ENCODE measurements at regions not wholly inside any gene's neighbourhood (a gene's known extent, or its start where the extent isn't known, plus 50 kb on each side); places are given as distances from the start of the nearest gene placed in this dataset.

- no peak for DNase-seq (ENCODE audit: low read depth)
Observed at GRCh38 chr3:35492841-35493240, 146.5 kb upstream of the ARPP21 start.

GRCh38 chr3:35498506-35499210, 140.7 kb upstream of the ARPP21 start:
- DNase-seq (ENCODE audit: low read depth): no peak

GRCh38 chr3:35500641-35501350, 138.5 kb upstream of the ARPP21 start:
- DNase-seq (ENCODE audit: low read depth): no peak

GRCh38 chr3:35502699-35503098, 136.6 kb upstream of the ARPP21 start:
- no peak for DNase-seq (ENCODE audit: low read depth)

- no peak for DNase-seq (ENCODE audit: low read depth)
Observed at GRCh38 chr3:35505181-35505580, 134.1 kb upstream of the ARPP21 start.

- DNase-seq (ENCODE audit: low read depth): no peak
Observed at GRCh38 chr3:35505772-35506171, 133.6 kb upstream of the ARPP21 start.

- DNase-seq (ENCODE audit: low read depth): no peak
Observed at GRCh38 chr3:35519936-35520335, 119.4 kb upstream of the ARPP21 start.

- DNase-seq (ENCODE audit: low read depth): no peak
Observed at GRCh38 chr3:35521196-35521595, 118.1 kb upstream of the ARPP21 start.

GRCh38 chr3:35522450-35522849, 116.9 kb upstream of the ARPP21 start:
- no peak for DNase-seq (ENCODE audit: low read depth)

GRCh38 chr3:35523074-35523473, 116.3 kb upstream of the ARPP21 start:
- DNase-seq (ENCODE audit: low read depth): no peak

- peak; percentile 33 for DNase-seq (ENCODE audit: low read depth)
Observed at GRCh38 chr3:35523838-35524237, 115.5 kb upstream of the ARPP21 start.

- no peak for DNase-seq (ENCODE audit: low read depth)
Observed at GRCh38 chr3:35524856-35525255, 114.5 kb upstream of the ARPP21 start.

GRCh38 chr3:35528728-35529127, 110.6 kb upstream of the ARPP21 start:
- no peak for DNase-seq (ENCODE audit: low read depth)

- no peak for DNase-seq (ENCODE audit: low read depth)
Observed at GRCh38 chr3:35529337-35529736, 110.0 kb upstream of the ARPP21 start.

- DNase-seq (ENCODE audit: low read depth): no peak
Observed at GRCh38 chr3:35537265-35537664, 102.1 kb upstream of the ARPP21 start.

- no peak for DNase-seq (ENCODE audit: low read depth)
Observed at GRCh38 chr3:35544976-35545375, 94.3 kb upstream of the ARPP21 start.

- no peak for DNase-seq (ENCODE audit: low read depth)
Observed at GRCh38 chr3:35549690-35550089, 89.6 kb upstream of the ARPP21 start.

GRCh38 chr3:35562141-35562540, 77.2 kb upstream of the ARPP21 start:
- no peak for DNase-seq (ENCODE audit: low read depth)

GRCh38 chr3:35565048-35565447, 74.3 kb upstream of the ARPP21 start:
- DNase-seq (ENCODE audit: low read depth): no peak

Data from HS-27A (cell line).